Activated naive CD4-positive, alpha-beta T cell treated with anti-CD3 and anti-CD28 coated beads, Interleukin-2, amount 50 U/mL, for 72 hours (primary cell): ENCODE measurements at regions not wholly inside any gene's neighbourhood (a gene's known extent, or its start where the extent isn't known, plus 50 kb on each side); places are given as distances from the start of the nearest gene placed in this dataset.
"Not testable (repeated sequence)": the region's sequence is repeated elsewhere in the genome, so short reads cannot be mapped to it uniquely, and the experiment has no call there.

Experiments used
- ATAC-seq, 2 donors: fragments of 150-1000 bp; cut with Tn5 transposase; 2 replicates each; pipeline ENCODE4 v1.10.0; 2021; ENCODE audit warnings: mild to moderate bottlenecking in 2 of 2, moderate library complexity in 2 of 2
- DNase-seq, 2 donors: peaks; one replicate each; pipeline ENCODE4 v3.0.0; 2021 to 2022; ENCODE audit warnings: low spot score in 2 of 2
- H3K27ac Mint-ChIP-seq, 2 donors: one replicate each; pipeline ENCODE4 v1.8.0; 2022; ENCODE audit warnings: mild to moderate bottlenecking in 2 of 2, mixed read lengths in 2 of 2
- H3K36me3 Mint-ChIP-seq, 2 donors: one replicate each; pipeline ENCODE4 v1.8.0; 2022; ENCODE audit warnings: mixed read lengths in 2 of 2
- H3K9me3 Mint-ChIP-seq, 2 donors: one replicate each; pipeline ENCODE4 v1.8.0; 2022; ENCODE audit warnings: mixed read lengths in 2 of 2

DNA sequence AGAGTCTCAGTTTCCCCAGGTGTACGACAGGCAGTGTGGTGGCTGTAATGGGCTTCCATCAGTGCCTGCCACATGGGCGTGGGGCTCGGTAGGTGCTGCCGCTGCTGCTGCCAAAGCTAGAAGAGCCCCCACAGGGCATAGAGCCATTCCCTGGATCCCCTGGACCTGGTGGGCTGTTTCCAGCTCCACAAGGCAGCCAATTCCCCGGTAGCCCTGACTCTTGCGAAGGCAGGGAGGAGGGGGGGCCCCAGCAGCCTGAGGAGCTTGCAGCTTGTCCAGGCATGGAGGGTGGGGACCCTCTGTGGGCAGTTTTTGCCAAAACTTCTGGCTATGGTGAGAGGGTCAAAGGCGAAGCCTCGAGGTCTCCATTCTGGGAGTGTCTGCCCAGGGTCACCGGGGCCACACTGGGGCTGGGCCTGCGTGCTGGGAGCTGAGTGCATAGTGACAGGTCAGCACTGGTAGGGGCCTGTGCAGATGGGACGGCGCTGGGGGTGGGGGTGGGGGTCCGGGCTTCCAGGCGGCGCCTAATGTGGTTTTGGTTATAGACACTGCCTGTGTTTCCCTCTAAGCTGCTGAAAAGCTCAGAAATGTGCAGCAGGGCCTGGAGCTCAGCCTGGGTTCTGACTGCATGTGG lies 56.8 kb upstream of the METTL9 start:
- H3K27ac Mint-ChIP-seq, DNase-seq, ATAC-seq, H3K9me3 Mint-ChIP-seq, H3K36me3 Mint-ChIP-seq: not testable (repeated sequence)

DNA sequence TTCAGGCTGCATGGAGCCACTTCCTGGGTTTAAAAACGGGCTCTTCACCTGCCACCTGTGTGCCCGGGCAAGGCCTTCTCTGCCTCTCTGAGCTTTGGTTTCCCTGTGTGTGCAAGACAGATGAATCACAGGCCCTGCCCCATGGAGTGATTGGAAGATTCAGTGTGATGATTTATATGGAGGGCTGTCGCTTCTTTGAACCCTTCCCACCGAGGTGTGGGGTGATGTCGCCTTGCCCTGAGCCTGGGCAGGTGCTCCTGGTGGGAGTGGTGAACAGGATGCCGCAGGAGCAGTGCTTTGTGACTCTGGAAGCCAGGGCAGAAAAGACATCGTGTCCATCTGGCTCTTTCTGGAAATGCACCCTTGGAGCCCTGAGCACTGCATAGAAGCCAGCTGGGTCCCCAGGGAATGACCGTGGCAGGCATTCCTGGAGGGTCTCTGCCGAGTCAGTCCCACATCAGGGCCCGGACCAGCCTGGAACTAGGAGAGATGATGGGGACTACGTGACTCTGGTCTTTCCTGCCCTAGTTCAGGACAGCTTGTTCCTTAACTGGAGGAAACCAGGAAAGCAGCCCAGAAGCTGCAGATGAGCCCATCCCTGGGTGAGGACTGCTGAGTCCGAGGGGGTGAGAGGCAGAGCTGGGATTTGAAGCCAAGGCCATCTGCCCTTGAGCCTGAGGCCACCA lies 56.1 kb upstream of the METTL9 start:
- H3K27ac Mint-ChIP-seq, ATAC-seq, H3K9me3 Mint-ChIP-seq, H3K36me3 Mint-ChIP-seq, DNase-seq: not testable (repeated sequence)

DNA sequence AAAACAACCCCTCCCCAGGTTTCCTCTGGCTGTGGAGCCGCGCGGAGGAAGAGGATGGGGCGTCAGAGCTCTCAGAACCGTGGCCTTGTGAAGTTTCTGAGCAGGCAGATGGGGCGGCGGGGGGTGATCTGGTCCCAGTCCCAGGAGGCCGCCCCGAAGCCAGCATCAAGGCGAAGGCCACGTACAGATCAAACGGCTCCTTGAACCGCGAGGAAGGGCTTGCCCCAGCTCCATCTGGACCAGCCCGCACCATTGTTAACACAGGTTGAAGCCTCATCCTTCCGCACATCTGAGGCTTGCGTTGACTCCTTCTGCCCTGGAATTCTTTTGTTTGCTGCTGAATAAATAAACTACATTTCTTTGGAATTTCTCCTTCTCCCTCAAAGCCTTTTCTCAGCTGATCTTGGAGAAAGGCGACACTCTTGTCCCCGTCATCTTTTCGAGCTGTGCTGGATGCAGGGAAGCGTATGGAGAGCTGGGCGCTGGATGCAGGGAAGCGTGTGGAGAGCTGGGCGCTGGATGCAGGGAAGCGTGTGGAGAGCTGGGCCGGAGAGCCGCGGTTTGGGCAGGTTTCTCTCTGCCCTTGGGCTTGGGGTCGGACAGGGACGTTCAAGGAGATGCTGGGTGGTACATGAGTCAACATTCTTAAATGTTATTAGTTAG lies 53.6 kb upstream of the METTL9 start:
- H3K27ac Mint-ChIP-seq, H3K36me3 Mint-ChIP-seq, ATAC-seq, DNase-seq, H3K9me3 Mint-ChIP-seq: not testable (repeated sequence)

DNA sequence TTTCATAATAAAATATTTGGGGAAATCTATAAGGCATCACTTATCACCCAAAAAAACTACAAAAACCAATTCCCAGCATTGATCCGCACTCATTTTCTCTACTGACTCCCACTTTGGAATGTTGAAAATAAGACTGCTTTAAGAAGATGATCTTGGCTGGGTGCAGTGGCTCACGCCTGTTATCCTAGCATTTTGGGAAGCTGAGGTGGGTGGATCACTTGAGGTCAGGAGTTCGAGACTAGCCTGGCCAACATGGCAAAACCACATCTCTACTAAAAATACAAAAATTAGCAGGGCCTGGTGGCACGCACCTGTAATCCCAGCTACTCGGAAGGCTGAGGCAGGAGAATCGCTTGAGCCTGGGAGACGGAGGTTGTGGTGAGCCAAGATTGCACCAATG lies 50.0 kb upstream of the METTL9 start:
- not testable (repeated sequence) for H3K36me3 Mint-ChIP-seq, DNase-seq, H3K27ac Mint-ChIP-seq, ATAC-seq, H3K9me3 Mint-ChIP-seq
